Epithelial cell of proximal tubule (primary cell): ENCODE measurements at regions not wholly inside any gene's neighbourhood (a gene's known extent, or its start where the extent isn't known, plus 50 kb on each side); places are given as distances from the start of the nearest gene placed in this dataset.

Experiments used
- DNase-seq: peaks from one replicate; pipeline ENCODE4 v3.0.0-alpha.2; 2011; ENCODE audit warnings: low read depth
- H3K4me3 ChIP-seq: 2 replicates; pipeline ENCODE4 v1.5.1; 2011; ENCODE audit warnings: low read depth, mild to moderate bottlenecking, low read length
- CTCF ChIP-seq: conservative IDR thresholded peaks from 2 replicates; pipeline ENCODE4 v1.5.1; 2012; ENCODE audit warnings: low read depth, mild to moderate bottlenecking, low read length

GRCh38 chr5:2335733-2336515, 415.6 kb downstream of the IRX2 start:
- DNase-seq = no peak
- TF ChIP-seq CTCF = no peak
- no peak overlapping the region for H3K4me3 ChIP-seq

- no peak overlapping the region for H3K4me3 ChIP-seq
- DNase-seq = no peak
- TF ChIP-seq CTCF = no peak
These were observed 416.2 kb downstream of the IRX2 start for GRCh38 chr5:2335125-2335732.

GRCh38 chr5:2334719-2335118, 416.8 kb downstream of the IRX2 start:
- H3K4me3 ChIP-seq = no peak overlapping the region
- TF ChIP-seq CTCF = no peak
- DNase-seq = no peak

GRCh38 chr5:2333291-2333690, 418.2 kb downstream of the IRX2 start:
- no peak for TF ChIP-seq CTCF
- no peak for DNase-seq
- no peak overlapping the region for H3K4me3 ChIP-seq

GRCh38 chr5:2332521-2332920, 419.0 kb downstream of the IRX2 start:
- TF ChIP-seq CTCF = no peak
- no peak for DNase-seq
- no peak overlapping the region for H3K4me3 ChIP-seq

- no peak overlapping the region for H3K4me3 ChIP-seq
- DNase-seq = no peak
- no peak for TF ChIP-seq CTCF
These were observed 420.9 kb downstream of the IRX2 start for GRCh38 chr5:2330325-2331130.
